ENCODE measurements at regions not wholly inside any gene's neighbourhood (a gene's known extent, or its start where the extent isn't known, plus 50 kb on each side); places are given as distances from the start of the nearest gene placed in this dataset.

DNA sequence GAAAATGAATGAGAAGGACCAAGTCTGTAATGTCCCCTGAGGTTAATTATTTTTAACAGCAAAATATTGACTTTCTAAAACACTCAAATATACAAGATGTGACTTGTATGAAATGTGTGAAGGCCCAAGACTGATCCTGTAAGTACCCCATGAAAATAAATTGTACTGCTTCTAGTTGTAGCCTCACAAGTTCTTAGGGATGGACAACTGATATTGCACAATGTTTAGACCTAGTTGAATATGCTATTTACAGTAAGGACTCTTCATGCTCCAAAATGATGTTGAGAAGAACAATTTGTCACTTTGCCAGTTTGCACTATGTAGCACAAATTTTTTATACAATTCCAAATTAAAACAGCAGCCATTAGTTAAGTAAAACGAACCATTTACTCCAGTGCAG lies 139.7 kb upstream of the GDNF start:
- no peak overlapping the region for H3K27ac ChIP-seq
- no peak for TF ChIP-seq ZFX (IDR thresholded peaks at IDR 0.05; ENCODE audit: borderline replicate concordance)
- TF ChIP-seq, protein P1, sequence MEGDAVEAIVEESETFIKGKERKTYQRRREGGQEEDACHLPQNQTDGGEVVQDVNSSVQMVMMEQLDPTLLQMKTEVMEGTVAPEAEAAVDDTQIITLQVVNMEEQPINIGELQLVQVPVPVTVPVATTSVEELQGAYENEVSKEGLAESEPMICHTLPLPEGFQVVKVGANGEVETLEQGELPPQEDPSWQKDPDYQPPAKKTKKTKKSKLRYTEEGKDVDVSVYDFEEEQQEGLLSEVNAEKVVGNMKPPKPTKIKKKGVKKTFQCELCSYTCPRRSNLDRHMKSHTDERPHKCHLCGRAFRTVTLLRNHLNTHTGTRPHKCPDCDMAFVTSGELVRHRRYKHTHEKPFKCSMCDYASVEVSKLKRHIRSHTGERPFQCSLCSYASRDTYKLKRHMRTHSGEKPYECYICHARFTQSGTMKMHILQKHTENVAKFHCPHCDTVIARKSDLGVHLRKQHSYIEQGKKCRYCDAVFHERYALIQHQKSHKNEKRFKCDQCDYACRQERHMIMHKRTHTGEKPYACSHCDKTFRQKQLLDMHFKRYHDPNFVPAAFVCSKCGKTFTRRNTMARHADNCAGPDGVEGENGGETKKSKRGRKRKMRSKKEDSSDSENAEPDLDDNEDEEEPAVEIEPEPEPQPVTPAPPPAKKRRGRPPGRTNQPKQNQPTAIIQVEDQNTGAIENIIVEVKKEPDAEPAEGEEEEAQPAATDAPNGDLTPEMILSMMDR (IDR thresholded peaks at IDR 0.05), result no peak

GRCh38 chr5:37975531-37975930 lies 135.7 kb upstream of the GDNF start:
- H3K27ac ChIP-seq, result no peak overlapping the region
- no peak for TF ChIP-seq ZFX (IDR thresholded peaks at IDR 0.05; ENCODE audit: borderline replicate concordance)
- TF ChIP-seq, protein P1 (IDR thresholded peaks at IDR 0.05), result no peak

- no peak overlapping the region for H3K27ac ChIP-seq
- TF ChIP-seq ZFX (IDR thresholded peaks at IDR 0.05; ENCODE audit: borderline replicate concordance), result no peak
- TF ChIP-seq, protein P1 (IDR thresholded peaks at IDR 0.05), result no peak
Measured at GRCh38 chr5:37971483-37972024, 131.7 kb upstream of the GDNF start.

- no peak for TF ChIP-seq ZFX (IDR thresholded peaks at IDR 0.05; ENCODE audit: borderline replicate concordance)
- TF ChIP-seq, protein P1 (IDR thresholded peaks at IDR 0.05), result no peak
- H3K27ac ChIP-seq, result no peak overlapping the region
Measured at GRCh38 chr5:37966871-37967270, 127.0 kb upstream of the GDNF start.

GRCh38 chr5:37966291-37966690 lies 126.5 kb upstream of the GDNF start:
- TF ChIP-seq ZFX (IDR thresholded peaks at IDR 0.05; ENCODE audit: borderline replicate concordance), result no peak
- TF ChIP-seq, protein P1 (IDR thresholded peaks at IDR 0.05), result no peak

DNA sequence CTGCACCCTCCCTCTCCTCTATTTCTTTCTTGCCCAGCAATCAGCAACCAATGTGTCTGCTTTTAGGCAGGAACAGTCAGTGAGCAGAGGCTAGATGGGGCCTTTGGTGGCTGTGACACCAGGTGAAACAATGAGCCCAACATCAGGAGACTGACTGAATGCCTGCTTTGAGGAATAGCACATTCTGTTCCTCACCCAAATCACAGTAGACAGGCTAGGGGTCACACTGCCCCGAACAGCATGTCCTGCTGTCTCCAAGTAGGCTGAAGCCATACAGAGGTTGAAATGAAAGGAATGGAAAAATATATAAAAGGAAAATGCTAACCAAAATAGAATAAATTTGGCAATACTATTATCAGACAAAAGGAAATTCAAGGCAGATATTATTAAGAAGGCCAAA lies 122.5 kb upstream of the GDNF start:
- no peak for TF ChIP-seq ZFX (IDR thresholded peaks at IDR 0.05; ENCODE audit: borderline replicate concordance)
- no peak overlapping the region for H3K27ac ChIP-seq

More at GRCh38 chr5:37966291-37966690, 126.5 kb upstream of the GDNF start:
- no peak overlapping the region for H3K27ac ChIP-seq

- no peak overlapping the region for H3K27ac ChIP-seq
- no peak for TF ChIP-seq ZFX (IDR thresholded peaks at IDR 0.05; ENCODE audit: borderline replicate concordance)
- TF ChIP-seq, protein P1 (IDR thresholded peaks at IDR 0.05), result no peak
Measured at GRCh38 chr5:37957218-37957617, 117.4 kb upstream of the GDNF start.

DNA sequence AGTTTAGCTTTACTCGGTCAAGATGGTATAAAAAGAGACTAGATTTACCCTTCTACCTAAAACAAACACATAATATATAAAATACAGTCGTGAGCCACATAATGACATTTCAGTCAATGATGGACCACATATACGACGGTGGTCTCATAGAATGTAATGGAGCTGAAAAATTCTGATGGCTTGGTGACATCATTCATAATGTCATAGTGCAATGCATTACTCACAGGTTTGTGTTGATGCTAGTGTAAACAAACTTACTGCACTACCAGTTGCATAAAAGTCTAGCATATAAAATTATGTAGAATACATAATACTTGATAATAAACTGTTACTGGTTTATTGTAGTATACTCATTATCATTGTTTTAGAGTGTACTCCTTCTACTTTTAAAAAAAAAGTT lies 115.9 kb upstream of the GDNF start:
- no peak for TF ChIP-seq ZFX (IDR thresholded peaks at IDR 0.05; ENCODE audit: borderline replicate concordance)
- H3K27ac ChIP-seq, result no peak overlapping the region

Measured in 22Rv1 (cell line).